Neural crest cell (in vitro differentiated cells): ENCODE measurements at regions not wholly inside any gene's neighbourhood (a gene's known extent, or its start where the extent isn't known, plus 50 kb on each side); places are given as distances from the start of the nearest gene placed in this dataset.
"Not testable (repeated sequence)": the region's sequence is repeated elsewhere in the genome, so short reads cannot be mapped to it uniquely, and the experiment has no call there.

Source experiments
- DNase-seq: peaks from one replicate; pipeline ENCODE4 v3.0.0; 2021; ENCODE audit warnings: low read depth, mixed read lengths, low spot score
- H3K27ac Mint-ChIP-seq: one replicate; pipeline ENCODE4 v1.8.0; 2021; ENCODE audit warnings: mild to moderate bottlenecking, mixed read lengths; ENCODE audit not compliant: unreplicated experiment
- H3K27me3 Mint-ChIP-seq: 2 replicates; pipeline ENCODE4 v1.8.0; 2021; ENCODE audit warnings: low read depth, mild to moderate bottlenecking, mixed read lengths
- H3K36me3 Mint-ChIP-seq: 2 replicates; pipeline ENCODE4 v1.8.0; 2021; ENCODE audit warnings: low read depth, mild to moderate bottlenecking, mixed read lengths
- H3K4me1 Mint-ChIP-seq: 2 replicates; pipeline ENCODE4 v1.8.0; 2021; ENCODE audit warnings: mixed read lengths
- H3K4me3 Mint-ChIP-seq: one replicate; pipeline ENCODE4 v1.8.0; 2021; ENCODE audit warnings: mild to moderate bottlenecking, mixed read lengths
- H3K9me3 Mint-ChIP-seq: 2 replicates; pipeline ENCODE4 v1.8.0; 2021; ENCODE audit warnings: mixed read lengths
- TF ChIP-seq, protein P1 (sequence below): fragments of 200-600 bp; sonication (generic); conservative IDR thresholded peaks from 2 replicates; pipeline ENCODE4 v1.5.0; 2021; ENCODE audit warnings: antibody characterized with exemption, mild to moderate bottlenecking

GRCh38 chr6:122258839-122259238 is 140.6 kb upstream of the HSF2 start:
- no peaks in the 10 kb centered on the region for H3K9me3 Mint-ChIP-seq
- H3K27me3 Mint-ChIP-seq, result no peaks in the 10 kb centered on the region
- no peaks in the 10 kb centered on the region for H3K4me1 Mint-ChIP-seq
- TF ChIP-seq, protein P1, sequence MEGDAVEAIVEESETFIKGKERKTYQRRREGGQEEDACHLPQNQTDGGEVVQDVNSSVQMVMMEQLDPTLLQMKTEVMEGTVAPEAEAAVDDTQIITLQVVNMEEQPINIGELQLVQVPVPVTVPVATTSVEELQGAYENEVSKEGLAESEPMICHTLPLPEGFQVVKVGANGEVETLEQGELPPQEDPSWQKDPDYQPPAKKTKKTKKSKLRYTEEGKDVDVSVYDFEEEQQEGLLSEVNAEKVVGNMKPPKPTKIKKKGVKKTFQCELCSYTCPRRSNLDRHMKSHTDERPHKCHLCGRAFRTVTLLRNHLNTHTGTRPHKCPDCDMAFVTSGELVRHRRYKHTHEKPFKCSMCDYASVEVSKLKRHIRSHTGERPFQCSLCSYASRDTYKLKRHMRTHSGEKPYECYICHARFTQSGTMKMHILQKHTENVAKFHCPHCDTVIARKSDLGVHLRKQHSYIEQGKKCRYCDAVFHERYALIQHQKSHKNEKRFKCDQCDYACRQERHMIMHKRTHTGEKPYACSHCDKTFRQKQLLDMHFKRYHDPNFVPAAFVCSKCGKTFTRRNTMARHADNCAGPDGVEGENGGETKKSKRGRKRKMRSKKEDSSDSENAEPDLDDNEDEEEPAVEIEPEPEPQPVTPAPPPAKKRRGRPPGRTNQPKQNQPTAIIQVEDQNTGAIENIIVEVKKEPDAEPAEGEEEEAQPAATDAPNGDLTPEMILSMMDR, result no peak
- no peaks in the 10 kb centered on the region for H3K36me3 Mint-ChIP-seq
- H3K4me3 Mint-ChIP-seq, result no peak overlapping the region
- H3K27ac Mint-ChIP-seq, result no peak overlapping the region
- DNase-seq, result no peak

DNA sequence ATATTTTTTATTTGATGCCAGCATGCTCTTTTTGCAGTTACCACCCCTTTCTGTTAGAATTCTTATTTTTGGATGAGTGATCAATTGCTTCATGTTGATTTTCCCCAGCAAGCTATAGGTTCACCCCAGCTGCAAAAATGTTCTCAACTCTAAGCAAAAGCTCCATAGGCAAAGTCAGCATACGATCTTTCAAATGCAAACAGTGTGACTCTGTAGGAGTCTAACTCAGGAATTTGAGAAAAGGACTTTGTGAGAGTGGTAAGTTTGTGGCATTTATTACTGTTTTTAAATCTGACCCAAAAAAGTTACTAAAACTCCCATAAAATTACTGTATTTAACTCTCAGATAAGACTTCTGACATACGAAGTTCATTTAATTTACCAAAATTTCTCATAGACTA is 134.9 kb upstream of the HSF2 start:
- TF ChIP-seq, protein P1, result no peak
- H3K4me1 Mint-ChIP-seq, result no peaks in the 10 kb centered on the region
- H3K36me3 Mint-ChIP-seq, result no peaks in the 10 kb centered on the region
- no peaks in the 10 kb centered on the region for H3K27me3 Mint-ChIP-seq
- H3K9me3 Mint-ChIP-seq, result peaks cover 3% of the 10 kb centered on the region
- DNase-seq, result no peak
- H3K4me3 Mint-ChIP-seq, result no peak overlapping the region
- no peak overlapping the region for H3K27ac Mint-ChIP-seq

DNA sequence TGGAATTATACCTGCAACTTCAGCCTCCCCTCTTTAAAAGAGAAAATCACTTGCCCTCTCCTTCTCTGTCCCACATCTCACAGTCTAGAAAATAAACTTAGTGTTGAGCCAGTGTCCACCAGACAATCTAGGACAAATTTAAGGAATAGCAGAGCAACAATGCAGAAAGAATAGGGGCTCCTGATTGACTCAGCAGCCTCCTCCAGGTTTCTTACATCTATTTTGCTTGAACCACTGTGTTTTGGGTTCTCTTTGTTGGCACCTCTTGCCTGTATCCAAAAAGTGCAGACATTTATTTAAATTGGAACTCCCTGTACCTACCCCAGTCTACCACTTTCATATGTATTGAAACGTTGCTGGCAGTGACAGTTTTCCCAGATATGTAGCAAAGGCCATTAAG is 133.7 kb upstream of the HSF2 start:
- Mint-ChIP-seq H3K27me3 (no peaks in the 10 kb centered on the region), H3K4me1 (no peaks in the 10 kb centered on the region), H3K36me3 (no peaks in the 10 kb centered on the region), H3K27ac (no peak overlapping the region), H3K9me3 (peaks cover 3% of the 10 kb centered on the region), H3K4me3 (no peak overlapping the region)
- TF ChIP-seq, protein P1, result no peak
- no peak for DNase-seq

DNA sequence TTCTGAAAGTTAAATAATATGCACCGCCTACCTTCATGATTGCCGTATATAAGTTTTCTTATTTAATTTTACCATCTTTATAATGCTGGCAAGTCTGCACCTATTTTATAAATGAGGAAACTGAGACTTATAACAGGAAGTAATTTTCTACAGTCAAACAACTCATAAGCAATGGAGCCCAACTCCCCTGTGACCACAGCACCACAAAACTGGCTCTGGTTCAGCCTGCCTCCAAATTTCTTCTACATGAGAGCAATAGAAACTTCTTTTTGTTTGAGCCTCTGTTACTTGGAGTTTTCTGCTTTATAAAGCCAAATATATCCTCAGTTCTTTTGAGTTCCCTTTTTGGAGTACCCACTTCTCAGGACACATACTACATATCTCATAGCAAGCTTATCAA is 131.1 kb upstream of the HSF2 start:
- H3K4me3 Mint-ChIP-seq, result no peak overlapping the region
- H3K36me3 Mint-ChIP-seq, result no peaks in the 10 kb centered on the region
- no peaks in the 10 kb centered on the region for H3K27me3 Mint-ChIP-seq
- H3K9me3 Mint-ChIP-seq, result peaks cover 3% of the 10 kb centered on the region
- H3K4me1 Mint-ChIP-seq, result no peaks in the 10 kb centered on the region
- no peak overlapping the region for H3K27ac Mint-ChIP-seq
- DNase-seq, result no peak
- TF ChIP-seq, protein P1, result no peak

GRCh38 chr6:122276637-122277036 is 122.8 kb upstream of the HSF2 start:
- TF ChIP-seq, protein P1, result no peak
- Mint-ChIP-seq H3K27me3 (no peaks in the 10 kb centered on the region), H3K4me1 (no peaks in the 10 kb centered on the region), H3K36me3 (no peaks in the 10 kb centered on the region), H3K9me3 (peaks cover 2% of the 10 kb centered on the region), H3K27ac (no peak overlapping the region), H3K4me3 (no peak overlapping the region)
- DNase-seq, result no peak

DNA sequence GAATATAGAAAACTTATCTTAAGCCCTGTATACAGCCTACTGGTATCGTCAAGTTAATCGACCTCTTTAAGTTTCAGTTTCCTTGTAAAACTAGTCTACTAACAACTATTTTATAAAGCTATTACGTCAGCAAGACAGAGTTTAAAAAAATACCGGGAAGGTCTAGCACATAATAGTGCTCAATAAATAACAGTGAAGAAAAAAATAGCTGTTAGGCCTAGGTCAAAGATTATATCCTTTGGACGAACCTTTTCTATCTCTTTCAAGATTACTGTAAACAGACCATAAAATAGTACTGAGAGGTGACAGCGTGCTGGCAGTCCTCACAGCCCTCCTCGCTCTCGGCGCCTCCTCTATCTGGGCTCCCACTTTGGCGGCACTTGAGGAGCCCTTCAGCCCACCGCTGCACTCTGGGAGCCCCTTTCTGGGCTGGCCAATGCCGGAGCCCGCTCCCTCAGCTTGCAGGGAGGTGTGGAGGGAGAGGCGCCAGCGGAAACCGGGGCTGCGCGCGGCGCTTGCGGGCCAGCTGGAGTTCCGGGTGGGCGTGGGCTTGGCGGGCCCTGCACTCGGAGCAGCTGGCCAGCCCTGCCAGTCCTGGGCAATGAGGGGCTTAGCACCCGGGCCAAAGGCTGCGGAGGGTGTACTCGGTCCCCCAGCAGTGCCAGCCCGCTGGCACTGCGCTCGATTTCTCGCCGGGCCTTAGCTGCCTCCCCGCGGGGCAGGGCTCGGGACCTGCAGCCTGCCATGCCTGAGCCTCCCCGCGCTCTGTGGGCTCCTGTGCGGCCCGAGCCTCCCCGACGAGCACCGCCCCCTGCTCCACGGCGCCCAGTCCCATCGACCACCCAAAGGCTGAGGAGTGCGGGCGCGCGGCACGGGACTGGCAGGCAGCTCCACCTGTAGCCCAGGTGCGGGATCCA is 119.1 kb upstream of the HSF2 start:
- H3K36me3 Mint-ChIP-seq, H3K27me3 Mint-ChIP-seq, H3K27ac Mint-ChIP-seq, H3K4me1 Mint-ChIP-seq, H3K4me3 Mint-ChIP-seq, DNase-seq, H3K9me3 Mint-ChIP-seq: not testable (repeated sequence)
